GM19397 (cell line): ENCODE measurements at regions not wholly inside any gene's neighbourhood (a gene's known extent, or its start where the extent isn't known, plus 50 kb on each side); places are given as distances from the start of the nearest gene placed in this dataset.

ENCODE experiments used
- ATAC-seq: cut with Tn5 transposase; IDR thresholded peaks from one replicate; pipeline ENCODE4 v1.9.1; 2021; ENCODE audit warnings: mild to moderate bottlenecking, moderate library complexity; ENCODE audit not compliant: unreplicated experiment

- ATAC-seq = no peak
Observed at GRCh38 chr15:94535298-94536048, 304.1 kb downstream of the MCTP2 start.

DNA sequence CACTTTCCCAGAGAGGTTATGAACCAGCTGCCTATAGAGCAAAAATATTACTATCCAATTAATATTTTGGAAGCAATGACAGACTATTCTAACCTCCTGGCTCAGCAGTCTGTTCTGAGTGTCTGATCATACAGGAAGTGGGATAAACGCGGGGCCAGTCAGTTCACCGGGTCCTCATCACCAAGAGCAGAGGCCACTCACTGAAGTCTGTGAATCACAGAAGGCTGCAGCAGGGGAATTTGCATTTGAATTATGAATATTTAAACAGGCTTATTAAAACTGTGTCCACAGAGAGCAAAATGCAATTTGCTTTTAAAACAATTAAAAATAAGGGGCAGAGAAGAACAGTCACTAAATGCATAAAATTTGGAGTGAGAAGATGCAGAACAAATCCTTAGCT, 305.2 kb downstream of the MCTP2 start:
- ATAC-seq = no peak

DNA sequence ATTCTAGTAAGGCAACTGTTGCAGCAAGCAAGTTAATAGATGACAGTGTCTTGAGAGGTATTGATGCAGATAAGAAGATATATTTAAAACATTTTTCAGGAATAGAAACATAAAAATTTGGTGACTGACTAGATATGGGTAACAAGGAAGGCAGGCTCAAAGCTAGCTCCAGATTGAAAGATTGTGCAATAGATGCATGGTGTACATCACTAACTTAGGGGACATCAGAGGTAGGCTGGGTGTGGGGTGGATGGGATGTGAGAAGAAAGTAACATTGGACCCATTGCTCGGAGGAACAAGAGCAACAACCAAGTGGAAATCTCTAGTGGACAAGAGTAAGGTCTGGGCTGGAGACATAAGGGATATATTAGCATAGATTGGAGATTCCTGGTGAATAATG, 306.9 kb downstream of the MCTP2 start:
- no peak for ATAC-seq

- ATAC-seq = no peak
Observed at GRCh38 chr15:94542391-94542790, 311.0 kb downstream of the MCTP2 start.

GRCh38 chr15:94546808-94547207, 315.4 kb downstream of the MCTP2 start:
- no peak for ATAC-seq

GRCh38 chr15:94547711-94548110, 316.4 kb downstream of the MCTP2 start:
- ATAC-seq = no peak

DNA sequence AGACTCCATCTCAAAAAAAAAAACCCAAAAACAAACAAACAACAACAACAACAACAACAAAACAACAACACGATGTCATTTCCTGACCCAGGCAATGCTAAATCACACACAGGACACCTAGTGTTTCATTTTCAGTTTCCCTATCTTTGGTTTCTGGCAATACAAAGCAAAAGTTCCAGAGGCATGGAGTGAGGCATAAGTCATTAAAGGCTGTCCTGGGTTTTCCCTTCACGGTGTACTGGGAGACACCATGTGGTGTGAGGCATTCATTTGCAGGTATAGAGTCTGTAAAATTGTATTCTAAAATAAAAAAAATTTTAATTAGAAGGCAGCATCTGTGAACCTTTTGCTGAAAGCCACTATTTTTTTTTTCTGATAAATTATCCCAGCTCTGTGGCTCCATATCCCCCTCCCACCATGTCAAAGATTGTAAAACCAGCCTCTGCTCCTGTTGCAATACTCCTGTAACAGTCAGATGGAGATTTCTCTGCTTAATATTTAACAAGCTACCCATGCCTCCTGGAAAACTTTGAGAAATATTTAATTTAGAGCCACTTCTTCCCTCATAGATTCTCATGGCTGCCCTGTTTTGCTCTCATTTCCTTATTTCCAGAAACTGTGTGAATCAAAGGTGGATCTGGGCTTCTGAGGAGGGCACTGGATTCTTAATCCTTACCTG, 324.6 kb downstream of the MCTP2 start:
- no peak for ATAC-seq

DNA sequence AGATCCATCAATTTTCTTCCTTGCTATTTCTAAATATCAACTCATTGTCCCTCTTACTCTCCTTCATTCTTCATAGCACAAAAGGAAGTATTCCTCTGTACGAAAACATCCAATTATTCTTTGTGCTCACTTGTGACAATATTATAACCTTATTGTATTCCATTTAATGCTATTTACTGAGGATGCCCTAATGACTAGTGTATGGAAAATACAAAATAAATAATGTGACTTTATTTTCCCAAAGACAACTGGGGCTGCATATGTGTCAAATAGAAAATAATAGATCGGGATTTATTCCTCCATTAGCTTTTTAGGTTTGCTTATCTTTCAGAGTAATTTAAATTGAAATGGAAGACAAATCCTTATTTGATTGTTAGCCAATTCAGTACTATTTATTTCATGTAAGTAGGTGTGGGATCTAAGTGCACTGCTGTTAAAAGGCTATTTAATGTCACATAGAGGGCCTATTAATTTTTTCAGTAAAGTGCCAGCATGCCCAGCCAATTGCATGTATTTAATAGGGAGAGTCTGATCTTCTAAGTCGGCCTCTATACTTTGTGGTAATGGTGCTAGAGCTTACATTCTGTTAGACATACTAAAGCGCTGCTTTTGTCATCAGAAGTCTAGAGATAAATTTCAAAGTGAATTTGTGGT, 329.8 kb downstream of the MCTP2 start:
- no peak for ATAC-seq

GRCh38 chr15:94563456-94563855, 332.1 kb downstream of the MCTP2 start:
- no peak for ATAC-seq

GRCh38 chr15:94576889-94577533, 345.6 kb downstream of the MCTP2 start:
- peak; percentile 84 for ATAC-seq

- ATAC-seq = no peak
Observed at GRCh38 chr15:94579286-94579685, 347.9 kb downstream of the MCTP2 start.

GRCh38 chr15:94580211-94580885, 349.0 kb downstream of the MCTP2 start:
- no peak for ATAC-seq

GRCh38 chr15:94582368-94582767, 351.0 kb downstream of the MCTP2 start:
- ATAC-seq = no peak

- ATAC-seq = peak; percentile 77
Observed at GRCh38 chr15:94584833-94585244, 353.5 kb downstream of the MCTP2 start.

DNA sequence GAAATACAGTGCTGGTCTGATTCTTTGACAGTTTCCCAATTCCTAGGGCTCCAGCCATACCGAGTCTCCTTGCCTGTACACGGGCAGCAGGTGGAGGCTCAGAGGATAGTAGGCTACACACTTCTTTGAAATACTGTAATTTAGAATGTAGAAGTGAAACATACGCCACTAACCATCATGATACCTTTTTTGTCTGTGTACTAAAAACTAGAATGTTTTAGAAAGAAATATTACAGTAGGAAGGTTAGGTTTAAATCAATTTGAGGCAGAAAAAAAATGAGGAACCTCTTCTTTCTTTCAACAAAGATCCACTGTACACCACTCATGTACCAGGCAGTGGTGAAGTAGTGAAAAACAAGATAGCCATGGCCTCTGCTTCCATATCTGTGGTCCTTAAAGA, 354.7 kb downstream of the MCTP2 start:
- peak; percentile 48 for ATAC-seq

DNA sequence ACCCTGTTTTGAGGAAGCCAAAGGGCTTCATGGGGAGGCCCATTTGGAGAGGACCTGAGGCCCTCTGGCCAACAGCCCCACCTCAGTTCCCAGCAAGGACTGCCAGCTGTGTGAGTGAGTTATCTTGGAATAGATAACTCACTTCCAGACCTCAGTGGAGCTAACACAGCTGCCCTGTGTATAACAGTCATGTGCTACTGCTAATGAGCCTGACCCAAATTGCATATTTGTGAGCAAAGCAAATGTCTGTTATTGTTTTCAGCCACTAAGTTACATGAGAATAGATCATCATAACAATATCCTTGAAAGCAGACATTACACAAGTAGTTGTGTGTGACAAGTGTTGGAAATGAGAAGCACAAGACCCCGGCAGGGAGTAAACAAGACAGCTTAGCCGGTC, 355.8 kb downstream of the MCTP2 start:
- ATAC-seq = no peak

GRCh38 chr15:94588993-94589392, 357.6 kb downstream of the MCTP2 start:
- ATAC-seq = no peak

DNA sequence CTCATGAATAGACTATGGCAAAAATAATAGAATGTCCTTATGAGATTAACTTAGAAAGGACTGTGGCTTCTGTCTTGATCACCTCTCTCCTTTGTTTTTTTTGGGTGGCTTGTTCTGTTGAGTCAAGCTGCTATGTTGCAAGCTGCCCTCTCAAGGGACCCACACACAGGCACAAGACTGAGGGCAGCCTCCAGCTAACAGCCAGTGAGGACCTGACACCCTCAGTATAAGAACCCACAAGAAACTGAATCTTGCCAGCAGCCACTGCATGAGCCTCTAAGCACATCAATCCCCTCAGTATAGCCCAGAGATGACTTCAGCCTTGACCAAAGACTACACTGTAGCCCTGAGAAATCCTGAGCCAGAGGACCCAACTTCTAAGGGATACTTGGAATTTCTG, 361.1 kb downstream of the MCTP2 start:
- ATAC-seq = no peak

DNA sequence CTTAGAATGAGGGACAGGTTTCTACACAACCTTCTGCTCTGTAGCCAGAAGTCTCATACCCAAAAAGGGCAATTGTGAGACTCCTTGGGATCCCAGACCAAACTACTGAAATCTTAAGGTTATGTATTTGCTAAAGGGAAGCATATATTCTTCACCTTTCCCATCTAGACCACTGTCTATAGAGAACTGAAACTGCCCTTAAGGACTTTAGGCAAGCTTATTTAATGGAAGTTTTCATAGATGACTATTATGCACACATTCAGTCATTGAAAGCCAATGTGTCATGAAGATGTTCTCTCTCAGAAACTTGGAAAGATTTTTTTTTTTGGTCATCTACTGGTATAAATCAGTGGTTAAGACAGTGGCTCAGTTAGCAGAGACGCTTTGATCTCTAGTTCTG, 365.3 kb downstream of the MCTP2 start:
- no peak for ATAC-seq

DNA sequence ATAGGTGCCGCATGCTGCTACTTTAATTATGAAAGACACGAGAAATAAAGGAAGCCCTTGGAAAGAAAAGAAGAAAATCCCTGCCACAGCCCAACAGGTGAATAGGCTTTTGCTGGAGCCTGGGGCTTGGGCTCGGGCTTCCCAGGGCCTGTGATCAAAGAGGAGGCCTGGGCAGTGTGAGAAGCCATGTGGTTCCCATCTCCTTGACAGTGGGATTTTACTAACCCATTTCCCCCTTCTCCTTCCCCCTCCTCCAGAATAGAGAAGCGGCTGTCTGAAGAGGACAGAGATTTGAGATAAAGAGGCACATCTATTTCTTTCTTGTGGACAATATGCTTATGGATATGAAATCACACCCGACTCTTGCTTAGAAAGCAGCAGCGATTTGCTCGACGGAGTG, 369.1 kb downstream of the MCTP2 start:
- no peak for ATAC-seq
